Keratinocyte (primary cell): ENCODE measurements at regions not wholly inside any gene's neighbourhood (a gene's known extent, or its start where the extent isn't known, plus 50 kb on each side); places are given as distances from the start of the nearest gene placed in this dataset.
"Not testable (repeated sequence)": the region's sequence is repeated elsewhere in the genome, so short reads cannot be mapped to it uniquely, and the experiment has no call there.

Experiments used
- DNase-seq: peaks from one replicate; pipeline ENCODE4 v3.0.0-alpha.2; 2011; ENCODE audit warnings: low read depth, missing footprints, low spot score
- FAIRE-seq: peaks from 2 replicates; lab custom pipeline; 2011; peaks lifted over from hg19 to GRCh38; lab: Jason Lieb, UNC
- H2AFZ ChIP-seq: 2 replicates; pipeline ENCODE4 v1.6.0; 2012; ENCODE audit warnings: low read length, control low read depth, inconsistent platforms; ENCODE audit not compliant: control insufficient read depth
- H3K27ac ChIP-seq: 2 replicates; pipeline ENCODE4 v1.5.1; 2011; ENCODE audit warnings: low read length; ENCODE audit not compliant: control insufficient read depth, insufficient read depth
- H3K27me3 ChIP-seq: 3 replicates; pipeline ENCODE4 v1.6.0; 2011; ENCODE audit warnings: low read length; ENCODE audit not compliant: control insufficient read depth, insufficient read depth; ENCODE audit errors: extremely low read depth
- H3K36me3 ChIP-seq, 2 experiments: 2 replicates in 1 of 2; 3 replicates in 1 of 2; pipeline ENCODE4 v1.5.1; 2011; ENCODE audit warnings: low read length in 2 of 2, mild to moderate bottlenecking in 1 of 2; ENCODE audit not compliant: control insufficient read depth in 2 of 2, insufficient read depth in 2 of 2; ENCODE audit errors: extremely low read depth in 1 of 2
- H3K4me1 ChIP-seq: 3 replicates; pipeline ENCODE4 v1.5.1; 2011; ENCODE audit warnings: low read length; ENCODE audit not compliant: control insufficient read depth, insufficient read depth; ENCODE audit errors: extremely low read depth
- H3K4me2 ChIP-seq: 3 replicates; pipeline ENCODE4 v1.6.0; 2011; ENCODE audit warnings: low read depth, low read length; ENCODE audit not compliant: control insufficient read depth, insufficient read depth; ENCODE audit errors: extremely low read depth
- H3K4me3 ChIP-seq, 3 experiments: fragments of 200-600 bp in 1 of 3; sonication (generic) in 1 of 3; 2 replicates in 2 of 3; 3 replicates in 1 of 3; pipeline ENCODE4 v1.5.1; 2011 to 2016; ENCODE audit warnings: low read length in 3 of 3, mild to moderate bottlenecking in 3 of 3, control low read depth in 2 of 3, inconsistent platforms in 1 of 3, low read depth in 1 of 3, mixed read lengths in 1 of 3, mixed run types in 1 of 3, moderate library complexity in 1 of 3; ENCODE audit not compliant: control insufficient read depth in 2 of 3, insufficient read depth in 2 of 3; ENCODE audit errors: extremely low read depth in 1 of 3
- H3K79me2 ChIP-seq: 2 replicates; pipeline ENCODE4 v1.6.0; 2012; ENCODE audit warnings: low read length; ENCODE audit not compliant: control insufficient read depth, insufficient read depth
- H3K9ac ChIP-seq: 3 replicates; pipeline ENCODE4 v1.6.0; 2011; ENCODE audit warnings: low read length; ENCODE audit not compliant: control insufficient read depth, insufficient read depth; ENCODE audit errors: extremely low read depth
- H3K9me1 ChIP-seq: 3 replicates; pipeline ENCODE4 v1.6.0; 2011; ENCODE audit warnings: low read length; ENCODE audit not compliant: control insufficient read depth, insufficient read depth; ENCODE audit errors: extremely low read depth
- H3K9me3 ChIP-seq: 2 replicates; pipeline ENCODE4 v1.5.1; 2012; ENCODE audit warnings: low read depth, low read length; ENCODE audit not compliant: control insufficient read depth
- H4K20me1 ChIP-seq: 3 replicates; pipeline ENCODE4 v1.6.0; 2011; ENCODE audit warnings: low read length; ENCODE audit not compliant: control insufficient read depth, insufficient read depth; ENCODE audit errors: extremely low read depth
- dilution Hi-C: fragments of 300-500 bp; cut with MboI; formaldehyde crosslinking; loops from one replicate; pipeline ENCODE4 v1.7.0; 2020; ENCODE audit warnings: low sequenced_read_pairs; ENCODE audit not compliant: extremely low pct_ligation_motif_present

DNA sequence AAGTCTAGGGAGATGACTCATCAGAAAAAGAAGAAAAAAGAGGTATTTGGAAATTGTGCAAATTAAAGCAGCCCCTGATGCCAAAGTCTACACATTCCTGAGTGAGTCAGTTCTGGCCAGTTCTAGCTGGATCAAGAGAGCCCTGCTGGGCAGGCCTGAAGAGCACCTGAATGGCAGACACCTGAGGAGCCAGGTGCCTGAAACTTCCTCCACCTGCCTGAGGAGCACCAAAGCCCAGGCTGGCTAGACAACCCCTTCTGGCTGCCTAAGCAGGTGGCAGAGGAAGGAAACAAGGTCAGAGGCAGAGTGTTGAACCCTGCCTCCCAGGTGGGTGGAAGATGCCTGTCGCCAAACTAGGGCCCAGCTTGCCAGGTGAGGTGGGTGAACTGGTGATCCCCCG, 101.0 kb downstream of the LIMS4 start:
- H3K27me3 ChIP-seq, H3K9me1 ChIP-seq, dilution Hi-C loops, FAIRE-seq, H3K27ac ChIP-seq, H3K4me2 ChIP-seq, H3K4me3 ChIP-seq, H2AFZ ChIP-seq, H3K4me1 ChIP-seq, H3K9ac ChIP-seq, H3K79me2 ChIP-seq, H3K36me3 ChIP-seq, DNase-seq, H4K20me1 ChIP-seq, H3K9me3 ChIP-seq: not testable (repeated sequence)

GRCh38 chr2:110357616-110358015, 115.0 kb downstream of the LIMS4 start:
- H3K27ac ChIP-seq, DNase-seq, H3K36me3 ChIP-seq, H3K4me1 ChIP-seq, H3K9me3 ChIP-seq, H2AFZ ChIP-seq, H3K4me3 ChIP-seq, H3K9me1 ChIP-seq, dilution Hi-C loops, H4K20me1 ChIP-seq, H3K4me2 ChIP-seq, H3K79me2 ChIP-seq, H3K9ac ChIP-seq, H3K27me3 ChIP-seq: not testable (repeated sequence)
- FAIRE-seq = peak; percentile 95

DNA sequence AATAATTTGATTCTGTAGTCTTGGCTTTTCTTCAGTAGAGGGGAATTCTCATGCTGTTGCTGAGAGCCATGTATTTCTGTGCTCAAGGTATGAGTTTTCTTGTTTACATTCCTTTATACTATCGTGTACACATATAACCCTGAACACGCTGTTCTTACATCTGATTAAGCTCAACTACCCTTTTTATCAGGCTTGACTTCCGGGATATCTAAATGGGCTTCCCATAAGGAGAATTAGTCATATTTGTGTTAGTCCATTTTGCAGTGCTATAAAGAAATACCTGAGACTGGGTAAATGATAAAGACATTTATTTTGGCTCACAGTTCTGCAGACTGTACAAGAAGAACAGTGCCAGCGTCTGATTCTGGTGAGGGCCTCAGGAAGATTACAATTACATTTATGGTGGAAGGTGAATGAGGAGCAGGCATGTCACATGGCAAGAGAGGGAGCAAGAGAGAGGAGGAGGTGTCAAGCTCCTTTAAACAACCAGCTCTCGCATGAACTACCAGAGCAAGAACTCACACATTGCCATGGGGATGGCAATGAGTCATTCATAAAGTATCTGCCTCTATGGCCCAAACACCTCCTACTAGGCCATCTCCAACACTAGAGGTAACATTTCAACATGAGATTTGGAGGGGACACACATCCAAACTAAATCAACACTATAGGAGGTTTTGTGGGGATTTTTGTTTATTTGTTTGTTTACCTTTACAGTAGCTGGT, 118.2 kb downstream of the LIMS4 start:
- dilution Hi-C loops, H3K9ac ChIP-seq: not testable (repeated sequence)
- peak; percentile 96 for FAIRE-seq

GRCh38 chr2:110350718-110351117, 121.9 kb downstream of the LIMS4 start:
- H3K27ac ChIP-seq, H3K36me3 ChIP-seq, DNase-seq, H3K4me2 ChIP-seq, H4K20me1 ChIP-seq, H2AFZ ChIP-seq, H3K4me1 ChIP-seq, H3K9me1 ChIP-seq, H3K9me3 ChIP-seq, dilution Hi-C loops, H3K27me3 ChIP-seq, H3K79me2 ChIP-seq, H3K4me3 ChIP-seq, H3K9ac ChIP-seq: not testable (repeated sequence)
- FAIRE-seq = peak; percentile 60

More for the DNA sequence above, 118.2 kb downstream of the LIMS4 start:
- H3K4me1 ChIP-seq, H3K79me2 ChIP-seq, H4K20me1 ChIP-seq, H3K36me3 ChIP-seq, H3K27me3 ChIP-seq, H3K4me3 ChIP-seq, H3K9me1 ChIP-seq, H3K27ac ChIP-seq, H3K9me3 ChIP-seq, H2AFZ ChIP-seq, H3K4me2 ChIP-seq, DNase-seq: not testable (repeated sequence)

DNA sequence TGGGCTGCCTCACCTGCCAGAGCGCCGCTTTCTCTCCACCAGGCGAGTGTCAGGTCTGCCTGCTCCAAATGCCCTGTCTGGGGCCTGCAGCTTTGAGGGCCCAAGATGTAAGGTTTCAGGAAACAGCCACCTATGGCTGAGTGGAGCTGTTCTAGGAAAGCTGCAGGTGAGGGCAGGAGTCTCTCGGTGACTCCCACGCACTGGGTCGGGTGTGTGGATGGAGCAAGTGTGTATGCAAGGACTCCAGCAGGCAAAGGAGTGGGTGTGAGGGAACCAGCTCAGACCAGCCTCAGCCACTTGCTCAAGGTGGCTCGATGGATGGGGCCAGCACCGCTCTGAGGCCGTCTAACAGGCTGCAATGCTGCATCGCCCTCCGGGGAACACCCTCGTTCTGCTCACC, 123.7 kb downstream of the LIMS4 start:
- H3K27ac ChIP-seq, H3K36me3 ChIP-seq, H3K27me3 ChIP-seq, H4K20me1 ChIP-seq, dilution Hi-C loops, H3K4me2 ChIP-seq, H3K4me3 ChIP-seq, H3K9ac ChIP-seq, FAIRE-seq, H2AFZ ChIP-seq, H3K9me1 ChIP-seq, DNase-seq, H3K79me2 ChIP-seq, H3K9me3 ChIP-seq, H3K4me1 ChIP-seq: not testable (repeated sequence)
